K562 (cell line): ENCODE measurements at regions not wholly inside any gene's neighbourhood (a gene's known extent, or its start where the extent isn't known, plus 50 kb on each side); places are given as distances from the start of the nearest gene placed in this dataset.

Source experiments
- ATAC-seq: fragments of 200-7000 bp; cut with Tn5 transposase; 3 replicates; pipeline ENCODE4 v1.9.1; 2020; ENCODE audit warnings: moderate library complexity
- BruUV-seq: library from RNA; stranded (reverse); fragments of 400-500 nt; replicated peaks from 2 replicates; lab custom pipeline; 2021; lab: Mats Ljungman, UMichigan
- CTCF ChIA-PET: fragments of 300-600 bp; formaldehyde crosslinking; extraction: SDS; loops from one replicate; lab custom pipeline; 2021; ENCODE audit warnings: low intra/inter-chr PET ratio; lab: Yijun Ruan, JAX
- POLR2A ChIA-PET: fragments of 300-600, 350-650 bp; sonication (Branson Sonifier 250); formaldehyde crosslinking; extraction: SDS; loops from one replicate; lab custom pipeline; 2021; ENCODE audit warnings: antibody characterized with exemption, inconsistent platforms; lab: Yijun Ruan, JAX
- DNase-seq, 4 experiments: peaks; one replicate each; pipeline versions ENCODE4 v3.0.0 to v3.0.0-alpha.2; 2011 to 2018; ENCODE audit warnings: low spot score in 3 of 4, mixed read lengths in 3 of 4; ENCODE audit errors: extremely low read depth in 1 of 4
- FAIRE-seq: peaks from 2 replicates; lab custom pipeline; 2011; peaks lifted over from hg19 to GRCh38; lab: Jason Lieb, UNC
- H2AFZ ChIP-seq: 2 replicates; pipeline ENCODE4 v1.6.0; 2011; ENCODE audit warnings: low read depth, low read length, control low read depth, inconsistent platforms
- H3K27ac ChIP-seq: fragments of 200-600 bp; 3 replicates; pipeline ENCODE4 v1.8.0; 2011; ENCODE audit warnings: low read depth, mild to moderate bottlenecking, control low read depth, inconsistent platforms, low read length, moderate library complexity, mixed read lengths; ENCODE audit errors: extremely low read depth
- H3K27me3 ChIP-seq, 2 experiments: fragments of 300-600 bp in 1 of 2; 2 replicates in 1 of 2; 3 replicates in 1 of 2; pipeline versions ENCODE4 v1.6.0 to v1.8.0; 2011; ENCODE audit warnings: inconsistent platforms in 2 of 2, low read length in 2 of 2, mild to moderate bottlenecking in 1 of 2, mixed read lengths in 1 of 2, moderate library complexity in 1 of 2; ENCODE audit not compliant: control insufficient read depth in 2 of 2, insufficient read depth in 2 of 2
- H3K36me3 ChIP-seq: fragments of 300-600 bp; 3 replicates; pipeline ENCODE4 v1.8.0; 2011; ENCODE audit warnings: mild to moderate bottlenecking, low read length, inconsistent platforms; ENCODE audit not compliant: control insufficient read depth, insufficient read depth
- H3K4me1 ChIP-seq, 2 experiments: fragments of 200-600 bp in 1 of 2; replicated peaks in 1 of 2; 2 replicates in 1 of 2; 3 replicates in 1 of 2; pipeline versions ENCODE4 v1.5.1 to v1.8.0; 2011; ENCODE audit warnings: inconsistent platforms in 2 of 2, low read length in 2 of 2, mild to moderate bottlenecking in 1 of 2, mixed read lengths in 1 of 2, moderate library complexity in 1 of 2; ENCODE audit not compliant: control insufficient read depth in 2 of 2, insufficient read depth in 2 of 2
- H3K4me2 ChIP-seq: 2 replicates; pipeline ENCODE4 v1.6.1; 2011; ENCODE audit warnings: low read length, control low read depth, inconsistent platforms, mixed read lengths; ENCODE audit not compliant: insufficient read depth
- H3K4me3 ChIP-seq: fragments of 200-600 bp; sonication (generic), shearing (Covaris generic); 2 replicates; pipeline ENCODE4 v1.5.1; 2016; ENCODE audit warnings: control low read depth, inconsistent platforms
- H3K79me2 ChIP-seq: fragments of 200-600 bp; 3 replicates; pipeline ENCODE4 v1.8.0; 2011; ENCODE audit warnings: low read length, inconsistent platforms; ENCODE audit not compliant: control insufficient read depth, insufficient read depth
- H3K9ac ChIP-seq, 2 experiments: 2 replicates each; pipeline versions ENCODE4 v1.6.0 to v1.6.1; 2011; ENCODE audit warnings: low read depth in 2 of 2, low read length in 2 of 2, control low read depth in 1 of 2, inconsistent platforms in 1 of 2, mild to moderate bottlenecking in 1 of 2, mixed read lengths in 1 of 2; ENCODE audit not compliant: insufficient read depth in 1 of 2
- H3K9me1 ChIP-seq: one replicate; pipeline ENCODE4 v1.6.0; 2011; ENCODE audit warnings: inconsistent platforms, mild to moderate bottlenecking, low read length, moderate library complexity; ENCODE audit not compliant: control insufficient read depth, insufficient read depth
- H3K9me3 ChIP-seq: replicated peaks from 2 replicates; pipeline ENCODE4 v1.5.1; 2011; ENCODE audit warnings: low read depth, low read length, inconsistent platforms; ENCODE audit not compliant: control insufficient read depth, insufficient read depth
- H4K20me1 ChIP-seq: replicated peaks from 2 replicates; pipeline ENCODE4 v1.6.1; 2011; ENCODE audit warnings: low read length, inconsistent platforms, mixed read lengths; ENCODE audit not compliant: control insufficient read depth, insufficient read depth
- ARHGAP35 ChIP-seq: fragments of 450-650 bp; IDR thresholded peaks from 2 replicates; pipeline ENCODE4 v1.6.1; 2018; ENCODE audit not compliant: partially characterized antibody
- CHD4 ChIP-seq: fragments of 200-600 bp; sonication (generic); IDR thresholded peaks from 3 replicates; pipeline ENCODE4 v1.6.1; 2012; ENCODE audit warnings: low read depth, mild to moderate bottlenecking, mixed read lengths, low read length, inconsistent platforms; ENCODE audit not compliant: insufficient read depth, insufficient replicate concordance, poor library complexity, severe bottlenecking
- KDM4B ChIP-seq, 2 experiments: fragments of 450-650 bp in 1 of 2; sonication (generic) in 1 of 2; IDR thresholded peaks; 2 replicates each; pipeline ENCODE4 v1.6.1; 2016 to 2017; ENCODE audit warnings: borderline replicate concordance in 2 of 2, antibody characterized with exemption in 1 of 2, low read depth in 1 of 2, mild to moderate bottlenecking in 1 of 2
- MCM3 ChIP-seq: fragments of 450-650 bp; IDR thresholded peaks from 2 replicates; pipeline ENCODE4 v1.6.1; 2016
- SMARCA4 ChIP-seq: fragments of 450-650 bp; IDR thresholded peaks from 2 replicates; pipeline ENCODE4 v1.6.1; 2016
- SMARCB1 ChIP-seq: IDR thresholded peaks from 2 replicates; pipeline ENCODE4 v1.6.1; 2011; ENCODE audit warnings: improper control_type of control experiment, low read depth; ENCODE audit not compliant: insufficient read length
- SREBF1 ChIP-seq: fragments of 150-350 bp; IDR thresholded peaks from 2 replicates; pipeline ENCODE4 v1.6.1; 2014; ENCODE audit warnings: antibody characterized with exemption, low read depth, low read length, borderline replicate concordance
- TOE1 ChIP-seq, 2 experiments: fragments of 450-650 bp in 1 of 2; sonication (generic) in 1 of 2; formaldehyde crosslinking in 1 of 2; IDR thresholded peaks; 2 replicates each; pipeline versions ENCODE4 v1.7.1 to v1.8.0; 2016 to 2022; ENCODE audit warnings: borderline replicate concordance in 2 of 2, mild to moderate bottlenecking in 2 of 2, antibody characterized with exemption in 1 of 2, inconsistent platforms in 1 of 2, low read depth in 1 of 2, missing genetic modification reagents in 1 of 2, moderate library complexity in 1 of 2
- ZNF165 ChIP-seq: fragments of 250-450 bp; sonication (Bioruptor Pico); IDR thresholded peaks from 2 replicates; pipeline ENCODE4 v1.4.0; 2020; ENCODE audit warnings: borderline replicate concordance
- ZNF318 ChIP-seq, 2 experiments: fragments of 450-650 bp; IDR thresholded peaks; 2 replicates each; pipeline ENCODE4 v1.6.1; 2016; ENCODE audit warnings: mild to moderate bottlenecking in 2 of 2, borderline replicate concordance in 1 of 2, low read depth in 1 of 2, moderate library complexity in 1 of 2
- ZNF586 ChIP-seq: fragments of 450-650 bp; formaldehyde crosslinking; conservative IDR thresholded peaks from 2 replicates; pipeline ENCODE4 v1.4.0; 2020; ENCODE audit warnings: mild to moderate bottlenecking, moderate library complexity
- ZNF77 ChIP-seq: fragments of 250-450 bp; sonication (Bioruptor Pico); IDR thresholded peaks from 2 replicates; pipeline ENCODE4 v1.5.0; 2020
- WGBS: fragments of 100-300 bp; shearing (Covaris generic); methylation state at CpG from one replicate; pipeline ENCODE4 v1.1.6; 2016; ENCODE audit warnings: low coverage, mixed read lengths; ENCODE audit not compliant: insufficient coverage; ENCODE audit errors: missing lambda C conversion rate; 5-methylcytosine and 5-hydroxymethylcytosine counted together
- in situ Hi-C: fragments of 300-500 bp; cut with MboI; formaldehyde crosslinking; loops from 4 replicates; pipeline ENCODE4 v1.15.0; 2018; ENCODE audit warnings: inconsistent platforms, mixed read lengths
- intact Hi-C: fragments of 100-400 bp; cut with micrococcal nuclease; formaldehyde crosslinking; loops from 2 replicates; pipeline ENCODE4 v1.14.2; 2022
- TF ChIP-seq, protein P1 (sequence below), 2 experiments: fragments of 450-650 bp; conservative IDR thresholded peaks; 2 replicates each; pipeline ENCODE4 v1.6.1; 2017; ENCODE audit warnings: mild to moderate bottlenecking in 2 of 2, moderate library complexity in 2 of 2

DNA sequence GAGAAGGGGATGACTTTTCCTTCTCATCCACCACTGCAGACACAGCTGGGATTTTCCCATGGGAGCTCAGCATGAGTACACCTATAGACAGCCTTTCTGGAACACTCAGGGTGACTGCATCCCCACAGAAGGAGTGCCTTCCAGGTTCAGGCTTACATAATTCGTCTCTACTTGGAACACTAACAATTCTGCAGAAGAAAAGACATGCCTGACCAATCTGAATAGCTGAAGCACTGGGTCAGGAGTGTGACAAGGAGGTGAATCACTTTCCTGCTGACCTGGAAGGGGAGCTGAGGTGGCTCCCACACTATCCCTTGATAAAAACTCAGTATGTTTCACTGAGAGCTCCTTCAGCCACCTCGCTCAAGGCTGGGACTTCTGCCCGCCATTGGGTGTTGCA, 425.3 kb downstream of the TLR4 start:
- no peaks in the 10 kb centered on the region for H3K4me1 ChIP-seq
- H3K27me3 ChIP-seq, result no peaks in the 10 kb centered on the region
- no peaks in the 10 kb centered on the region for H3K9me1 ChIP-seq
- H3K9me3 ChIP-seq, result no peaks in the 10 kb centered on the region; the same call in 1 of the 2 replicates
- DNase-seq (no peak), FAIRE-seq (no peak), ATAC-seq (no peak)
- H3K4me2 ChIP-seq, result no peak overlapping the region
- intact Hi-C loops (no loop called here), in situ Hi-C loops (no loop called here)
- 3% methylated on average over 3 of the region's 3 CpGs for WGBS
- ChIA-PET CTCF (no interaction called here), POLR2A (no interaction called here)
- H3K9ac ChIP-seq, result no peak overlapping the region
- H2AFZ ChIP-seq, result no peak overlapping the region
- BruUV-seq, result no TSS peak
- no peak overlapping the region for H3K4me3 ChIP-seq
- H3K27ac ChIP-seq, result no peak overlapping the region
- no peaks in the 10 kb centered on the region for H3K79me2 ChIP-seq
- H4K20me1 ChIP-seq, result no peaks in the 10 kb centered on the region
- no peaks in the 10 kb centered on the region for H3K36me3 ChIP-seq
- TF ChIP-seq TOE1 (IDR thresholded peaks at IDR 0.05; ENCODE audit: borderline replicate concordance) (no peak), TOE1 (CRISPR knock-in tag; IDR thresholded peaks at IDR 0.05; ENCODE audit: borderline replicate concordance, low read depth) (no peak), SMARCB1 (no peak), KDM4B (IDR thresholded peaks at IDR 0.05; ENCODE audit: borderline replicate concordance in 2 of 2, low read depth in 1 of 2) (no peak), ZNF77 (no peak), SMARCA4 (no peak), ZNF586 (CRISPR knock-in tag) (no peak), MCM3 (no peak), ZNF165 (no peak), CHD4 (no peak), ARHGAP35 (no peak), SREBF1 (no peak), ZNF318 (IDR thresholded peaks at IDR 0.05; ENCODE audit: borderline replicate concordance in 1 of 2, low read depth in 1 of 2) (no peak)
- TF ChIP-seq, protein P1, sequence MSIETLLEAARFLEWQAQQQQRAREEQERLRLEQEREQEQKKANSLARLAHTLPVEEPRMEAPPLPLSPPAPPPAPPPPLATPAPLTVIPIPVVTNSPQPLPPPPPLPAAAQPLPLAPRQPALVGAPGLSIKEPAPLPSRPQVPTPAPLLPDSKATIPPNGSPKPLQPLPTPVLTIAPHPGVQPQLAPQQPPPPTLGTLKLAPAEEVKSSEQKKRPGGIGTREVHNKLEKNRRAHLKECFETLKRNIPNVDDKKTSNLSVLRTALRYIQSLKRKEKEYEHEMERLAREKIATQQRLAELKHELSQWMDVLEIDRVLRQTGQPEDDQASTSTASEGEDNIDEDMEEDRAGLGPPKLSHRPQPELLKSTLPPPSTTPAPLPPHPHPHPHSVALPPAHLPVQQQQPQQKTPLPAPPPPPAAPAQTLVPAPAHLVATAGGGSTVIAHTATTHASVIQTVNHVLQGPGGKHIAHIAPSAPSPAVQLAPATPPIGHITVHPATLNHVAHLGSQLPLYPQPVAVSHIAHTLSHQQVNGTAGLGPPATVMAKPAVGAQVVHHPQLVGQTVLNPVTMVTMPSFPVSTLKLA (conservative IDR thresholded peaks at IDR 0.05), result no peak
